H1 (cell line): ENCODE measurements at regions not wholly inside any gene's neighbourhood (a gene's known extent, or its start where the extent isn't known, plus 50 kb on each side); places are given as distances from the start of the nearest gene placed in this dataset.

Experiments used
- CTCF ChIA-PET: fragments of 300-600 bp; sonication (Branson Sonifier 250); formaldehyde crosslinking; loops from one replicate; lab custom pipeline; 2021; ENCODE audit not compliant: partially characterized antibody; lab: Charles Lee
- POLR2A ChIA-PET: fragments of 300-600 bp; sonication (Branson Sonifier 250); formaldehyde crosslinking; loops from one replicate; lab custom pipeline; 2021; ENCODE audit warnings: inconsistent platforms; ENCODE audit not compliant: partially characterized antibody; lab: Charles Lee
- DNase-seq, 2 experiments: peaks; one replicate each; pipeline versions ENCODE4 v3.0.0 to v3.0.0-alpha.2; 2010 to 2022; ENCODE audit warnings: low spot score in 2 of 2, low read depth in 1 of 2, mixed read lengths in 1 of 2
- FAIRE-seq: peaks from 2 replicates; lab custom pipeline; 2011; peaks lifted over from hg19 to GRCh38; lab: Jason Lieb, UNC
- H2AFZ ChIP-seq: 2 replicates; pipeline ENCODE4 v1.8.1; 2012; ENCODE audit warnings: low read length, inconsistent platforms
- H2AK5ac ChIP-seq: 2 replicates; pipeline ENCODE4 v1.6.1; 2013; ENCODE audit warnings: low read depth, low read length
- H2BK120ac ChIP-seq: replicated peaks from 2 replicates; pipeline ENCODE3; 2013; ENCODE audit warnings: low read depth, low read length, inconsistent platforms
- H2BK12ac ChIP-seq: 2 replicates; pipeline ENCODE4 v1.6.1; 2013; ENCODE audit warnings: low read depth, low read length
- H2BK15ac ChIP-seq: 2 replicates; pipeline ENCODE4 v1.6.1; 2013; ENCODE audit warnings: low read length
- H2BK20ac ChIP-seq: 2 replicates; pipeline ENCODE4 v1.6.1; 2013; ENCODE audit warnings: low read length
- H2BK5ac ChIP-seq: 2 replicates; pipeline ENCODE4 v1.6.1; 2013; ENCODE audit warnings: low read depth, low read length
- H3K14ac ChIP-seq: 2 replicates; pipeline ENCODE4 v1.6.1; 2013; ENCODE audit warnings: inconsistent platforms; ENCODE audit not compliant: insufficient read length
- H3K18ac ChIP-seq: 2 replicates; pipeline ENCODE4 v1.6.1; 2013; ENCODE audit warnings: low read length; ENCODE audit errors: extremely low read depth
- H3K23ac ChIP-seq: 2 replicates; pipeline ENCODE4 v1.6.1; 2013; ENCODE audit warnings: inconsistent platforms; ENCODE audit not compliant: insufficient read length
- H3K23me2 ChIP-seq: 2 replicates; pipeline ENCODE4 v1.6.1; 2013; ENCODE audit warnings: low read depth, low read length
- H3K27ac ChIP-seq: 2 replicates; pipeline ENCODE4 v1.6.1; 2011; ENCODE audit warnings: low read depth, low read length, inconsistent platforms
- H3K27me3 ChIP-seq, 4 experiments: replicated peaks in 1 of 4; 1 replicate in 1 of 4; 2 replicates in 3 of 4; pipeline versions ENCODE4 v1.6.1 to v1.8.1; 2011 to 2013; ENCODE audit warnings: low read length in 3 of 4, mild to moderate bottlenecking in 3 of 4, inconsistent platforms in 2 of 4, mixed read lengths in 2 of 4, moderate library complexity in 1 of 4; ENCODE audit not compliant: control insufficient read depth in 3 of 4, insufficient read depth in 3 of 4; ENCODE audit errors: extremely low read depth in 1 of 4
- H3K36me3 ChIP-seq, 4 experiments: 2 replicates each; pipeline versions ENCODE4 v1.6.1 to v1.8.1; 2011 to 2013; ENCODE audit warnings: mild to moderate bottlenecking in 4 of 4, low read length in 3 of 4, moderate library complexity in 2 of 4, control low read depth in 1 of 4, inconsistent platforms in 1 of 4; ENCODE audit not compliant: insufficient read depth in 4 of 4, control insufficient read depth in 2 of 4
- H3K4ac ChIP-seq: replicated peaks from 2 replicates; pipeline ENCODE3; 2013; ENCODE audit warnings: low read length, low read depth, mixed read lengths, inconsistent platforms; ENCODE audit not compliant: insufficient read length
- H3K4me1 ChIP-seq, 4 experiments: replicated peaks in 1 of 4; 1 replicate in 1 of 4; 2 replicates in 3 of 4; pipeline versions ENCODE4 v1.6.1 to v1.8.1; 2011 to 2013; ENCODE audit warnings: low read length in 3 of 4, inconsistent platforms in 2 of 4, mixed read lengths in 1 of 4; ENCODE audit not compliant: insufficient read depth in 4 of 4, control insufficient read depth in 3 of 4
- H3K4me2 ChIP-seq, 2 experiments: 2 replicates each; pipeline versions ENCODE4 v1.6.1 to v1.8.1; 2011 to 2013; ENCODE audit warnings: low read depth in 2 of 2, low read length in 2 of 2, control low read depth in 1 of 2, inconsistent platforms in 1 of 2, mild to moderate bottlenecking in 1 of 2; ENCODE audit not compliant: insufficient read depth in 1 of 2
- H3K4me3 ChIP-seq, 4 experiments: fragments of 200-600, 300-600 bp in 1 of 4; sonication (generic), shearing (Covaris generic), sonication (Bioruptor Twin) in 1 of 4; 2 replicates each; pipeline versions ENCODE4 v1.5.1 to v1.8.1; 2011 to 2016; ENCODE audit warnings: low read length in 4 of 4, low read depth in 3 of 4, control low read depth in 2 of 4, inconsistent platforms in 2 of 4, mild to moderate bottlenecking in 2 of 4, mixed read lengths in 1 of 4, moderate library complexity in 1 of 4; ENCODE audit not compliant: insufficient read depth in 2 of 4; ENCODE audit errors: extremely low read depth in 1 of 4
- H3K56ac ChIP-seq: replicated peaks from 2 replicates; pipeline ENCODE3; 2013; ENCODE audit warnings: low read depth, mild to moderate bottlenecking, mixed read lengths, low read length, inconsistent platforms; ENCODE audit not compliant: insufficient read length
- H3K79me1 ChIP-seq: 2 replicates; pipeline ENCODE4 v1.6.1; 2013; ENCODE audit warnings: low read depth, low read length, control low read depth
- H3K79me2 ChIP-seq, 2 experiments: 2 replicates each; pipeline versions ENCODE4 v1.6.1 to v1.8.1; 2012 to 2013; ENCODE audit warnings: low read length in 2 of 2, mild to moderate bottlenecking in 2 of 2, inconsistent platforms in 1 of 2; ENCODE audit not compliant: insufficient read depth in 2 of 2, control insufficient read depth in 1 of 2
- H3K9ac ChIP-seq, 4 experiments: replicated peaks in 1 of 4; 1 replicate in 1 of 4; 2 replicates in 3 of 4; pipeline versions ENCODE4 v1.6.1 to v1.8.1; 2011 to 2013; ENCODE audit warnings: low read depth in 3 of 4, low read length in 3 of 4, control low read depth in 2 of 4, mild to moderate bottlenecking in 2 of 4, moderate library complexity in 2 of 4, inconsistent platforms in 1 of 4; ENCODE audit errors: extremely low read depth in 1 of 4
- H3K9me3 ChIP-seq, 2 experiments: 2 replicates each; pipeline versions ENCODE4 v1.6.1 to v1.8.1; 2012 to 2013; ENCODE audit warnings: mild to moderate bottlenecking in 2 of 2, moderate library complexity in 2 of 2, control low read depth in 1 of 2, inconsistent platforms in 1 of 2, low read depth in 1 of 2, low read length in 1 of 2, mixed read lengths in 1 of 2; ENCODE audit not compliant: insufficient read depth in 2 of 2
- H4K20me1 ChIP-seq, 2 experiments: replicated peaks in 1 of 2; 2 replicates each; pipeline versions ENCODE3 to v1.8.1; 2011 to 2013; ENCODE audit warnings: inconsistent platforms in 2 of 2, low read length in 2 of 2, mild to moderate bottlenecking in 1 of 2; ENCODE audit not compliant: insufficient read depth in 2 of 2, control insufficient read depth in 1 of 2
- H4K5ac ChIP-seq: 2 replicates; pipeline ENCODE4 v1.6.1; 2013; ENCODE audit warnings: low read length, low read depth, mixed read lengths, inconsistent platforms; ENCODE audit not compliant: insufficient read length
- H4K8ac ChIP-seq: 2 replicates; pipeline ENCODE4 v1.8.0; 2013; ENCODE audit warnings: mild to moderate bottlenecking, moderate library complexity, low read length, inconsistent platforms; ENCODE audit not compliant: insufficient read depth; ENCODE audit errors: extremely low read depth
- H4K91ac ChIP-seq: replicated peaks from 2 replicates; pipeline ENCODE3; 2013; ENCODE audit warnings: low read length, mixed read lengths, inconsistent platforms; ENCODE audit not compliant: insufficient read length
- BACH1 ChIP-seq: IDR thresholded peaks from 2 replicates; pipeline ENCODE4 v1.6.1; 2012; ENCODE audit warnings: low read length, improper control_type of control experiment
- CBX5 ChIP-seq: fragments of 300-800, 300-1000 bp; sonication (generic); IDR thresholded peaks from 2 replicates; pipeline ENCODE4 v1.7.1; 2016; ENCODE audit warnings: antibody characterized with exemption, low read length, low read depth
- CEBPB ChIP-seq: IDR thresholded peaks from 2 replicates; pipeline ENCODE4 v1.6.1; 2012; ENCODE audit warnings: low read depth, low read length
- CREB1 ChIP-seq: IDR thresholded peaks from 2 replicates; pipeline ENCODE4 v1.6.1; 2012; ENCODE audit warnings: inconsistent platforms
- GABPA ChIP-seq: IDR thresholded peaks from 2 replicates; pipeline ENCODE4 v1.6.1; 2011; ENCODE audit warnings: mild to moderate bottlenecking, low read length, moderate library complexity, borderline replicate concordance; ENCODE audit not compliant: insufficient read depth
- HDAC2 ChIP-seq, 2 experiments: fragments of 300-600 bp in 1 of 2; sonication (generic) in 1 of 2; IDR thresholded peaks; 2 replicates each; pipeline ENCODE4 v1.6.1; 2011 to 2012; ENCODE audit warnings: low read depth in 2 of 2, low read length in 2 of 2, mild to moderate bottlenecking in 2 of 2, moderate library complexity in 2 of 2, borderline replicate concordance in 1 of 2, inconsistent platforms in 1 of 2
- HDAC6 ChIP-seq: IDR thresholded peaks from one replicate; pipeline ENCODE4 v1.7.1; 2012; ENCODE audit warnings: low read depth, mild to moderate bottlenecking, inconsistent platforms, low read length, moderate library complexity
- NANOG ChIP-seq: IDR thresholded peaks from 2 replicates; pipeline ENCODE4 v1.6.1; 2011; ENCODE audit warnings: low read length, low read depth, mild to moderate bottlenecking, inconsistent platforms; ENCODE audit not compliant: insufficient read depth, poor library complexity, severe bottlenecking
- RBBP5 ChIP-seq: IDR thresholded peaks from 2 replicates; pipeline ENCODE4 v1.7.1; 2012; ENCODE audit warnings: low read depth, mild to moderate bottlenecking, inconsistent platforms, low read length, moderate library complexity, borderline replicate concordance
- RXRA ChIP-seq: IDR thresholded peaks from 2 replicates; pipeline ENCODE4 v1.6.1; 2011; ENCODE audit warnings: low read depth, mild to moderate bottlenecking, low read length, moderate library complexity; ENCODE audit not compliant: insufficient read depth
- SIN3A ChIP-seq, 2 experiments: IDR thresholded peaks in 1 of 2; conservative IDR thresholded peaks in 1 of 2; 2 replicates each; pipeline ENCODE4 v1.6.1; 2011 to 2012; ENCODE audit warnings: low read length in 2 of 2, improper control_type of control experiment in 1 of 2, low read depth in 1 of 2, mild to moderate bottlenecking in 1 of 2
- SRF ChIP-seq: IDR thresholded peaks from 2 replicates; pipeline ENCODE4 v1.6.1; 2011; ENCODE audit warnings: mild to moderate bottlenecking, low read depth, low read length, moderate library complexity
- TAF1 ChIP-seq: IDR thresholded peaks from 2 replicates; pipeline ENCODE4 v1.6.1; 2011; ENCODE audit warnings: mild to moderate bottlenecking, low read depth, low read length
- TBP ChIP-seq: IDR thresholded peaks from 2 replicates; pipeline ENCODE4 v1.6.1; 2011; ENCODE audit warnings: low read depth, low read length, improper control_type of control experiment
- WGBS, 2 experiments: shearing (Covaris generic) in 1 of 2; methylation state at CpG; one replicate each; pipeline versions ENCODE4 v1.1.6 to v1.1.7; 2013 to 2015; ENCODE audit warnings: low lambda C conversion rate in 2 of 2, mixed read lengths in 2 of 2, inconsistent platforms in 1 of 2, low coverage in 1 of 2, missing lambda C conversion rate in 1 of 2; ENCODE audit not compliant: insufficient replicate concordance in 2 of 2, insufficient coverage in 1 of 2, insufficient read length in 1 of 2; ENCODE audit errors: extremely low coverage in 1 of 2, missing lambda C conversion rate in 1 of 2; 5-methylcytosine and 5-hydroxymethylcytosine counted together
- TF ChIP-seq, protein P1 (sequence below): IDR thresholded peaks from 2 replicates; pipeline ENCODE4 v1.6.1; 2011; ENCODE audit warnings: low read depth, mild to moderate bottlenecking, low read length; ENCODE audit not compliant: insufficient read depth

DNA sequence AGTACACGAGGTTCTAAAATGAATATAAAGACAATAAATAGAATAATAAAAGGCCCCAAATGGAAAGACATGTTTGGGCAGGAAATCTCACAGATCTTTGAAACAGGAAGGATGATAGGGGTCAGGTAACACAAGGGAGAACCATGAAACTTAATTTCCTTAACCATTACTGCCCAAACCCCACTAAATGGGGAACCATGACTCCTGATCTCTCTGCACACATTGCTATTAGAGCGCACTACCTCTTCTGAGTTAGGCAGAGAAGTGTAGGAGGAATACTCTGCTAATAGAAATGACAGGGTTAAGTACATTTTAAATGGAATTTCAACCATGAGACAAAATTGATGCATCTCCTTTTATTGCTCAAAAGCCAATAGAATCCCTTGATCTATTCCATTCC, 213.7 kb upstream of the SETBP1 start:
- no peaks in the 10 kb centered on the region for H3K9me3 ChIP-seq
- H2AFZ ChIP-seq, result no peak overlapping the region
- no peaks in the 10 kb centered on the region for H3K23me2 ChIP-seq
- no peak overlapping the region for H2AK5ac ChIP-seq
- H3K36me3 ChIP-seq, result no peaks in the 10 kb centered on the region
- H4K5ac ChIP-seq, result no peak overlapping the region
- H4K91ac ChIP-seq, result no peak overlapping the region
- POLR2A ChIA-PET, result no interaction called here
- H3K27ac ChIP-seq, result no peak overlapping the region
- H3K4ac ChIP-seq, result no peak overlapping the region
- H3K23ac ChIP-seq, result no peak overlapping the region
- H2BK12ac ChIP-seq, result no peak overlapping the region
- H3K9ac ChIP-seq, result no peak overlapping the region
- H3K4me1 ChIP-seq, result no peaks in the 10 kb centered on the region
- no peak overlapping the region for H2BK5ac ChIP-seq
- H3K4me3 ChIP-seq, result no peak overlapping the region
- no peak for FAIRE-seq
- no peak overlapping the region for H3K18ac ChIP-seq
- H4K8ac ChIP-seq, result no peak overlapping the region
- H3K79me1 ChIP-seq, result no peaks in the 10 kb centered on the region
- no peak for DNase-seq
- H2BK120ac ChIP-seq, result no peak overlapping the region
- H3K27me3 ChIP-seq, result peaks cover 0 to 1% (median 0%) of the 10 kb centered on the region in 4 experiments; a peak in 1 of 7 replicates
- no peaks in the 10 kb centered on the region for H3K79me2 ChIP-seq
- CTCF ChIA-PET, result no interaction called here
- no peak overlapping the region for H2BK15ac ChIP-seq
- no peak overlapping the region for H3K14ac ChIP-seq
- H3K56ac ChIP-seq, result no peak overlapping the region
- H3K4me2 ChIP-seq, result no peak overlapping the region
- 84% methylated on average over 2 of the region's 2 CpGs; no CpG with 5 or more reads in 1 of the 2 experiments for WGBS, 2 experiments
- H4K20me1 ChIP-seq, result no peaks in the 10 kb centered on the region
- H2BK20ac ChIP-seq, result no peak overlapping the region
- TF ChIP-seq HDAC6, result no peak
- no peak for TF ChIP-seq SIN3A (conservative IDR thresholded peaks at IDR 0.05 in 1 of 2, IDR thresholded peaks at IDR 0.05 in 1 of 2; ENCODE audit: low read depth in 1 of 2, low read length in 2 of 2)
- TF ChIP-seq SRF, result no peak
- TF ChIP-seq NANOG, result no peak
- no peak for TF ChIP-seq RBBP5
- no peak for TF ChIP-seq HDAC2 (IDR thresholded peaks at IDR 0.05; ENCODE audit: borderline replicate concordance in 1 of 2, low read depth in 2 of 2, low read length in 2 of 2)
- no peak for TF ChIP-seq TAF1
- no peak for TF ChIP-seq GABPA
- no peak for TF ChIP-seq TBP
- TF ChIP-seq CEBPB, result no peak
- no peak for TF ChIP-seq RXRA
- no peak for TF ChIP-seq CBX5
- no peak for TF ChIP-seq CREB1
- TF ChIP-seq BACH1, result no peak
- TF ChIP-seq, protein P1, sequence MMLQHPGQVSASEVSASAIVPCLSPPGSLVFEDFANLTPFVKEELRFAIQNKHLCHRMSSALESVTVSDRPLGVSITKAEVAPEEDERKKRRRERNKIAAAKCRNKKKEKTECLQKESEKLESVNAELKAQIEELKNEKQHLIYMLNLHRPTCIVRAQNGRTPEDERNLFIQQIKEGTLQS, result no peak
